Tongue (tissue), 1 donor: ENCODE measurements at regions not wholly inside any gene's neighbourhood (a gene's known extent, or its start where the extent isn't known, plus 50 kb on each side); places are given as distances from the start of the nearest gene placed in this dataset.
"Not testable (repeated sequence)": the region's sequence is repeated elsewhere in the genome, so short reads cannot be mapped to it uniquely, and the experiment has no call there.

ENCODE experiments used
- DNase-seq: peaks from one replicate; pipeline ENCODE4 v3.0.0-alpha.2; 2015

GRCh38 chrX:27136325-27136724 lies 326.8 kb downstream of the PPP4R3C start:
- no peak for DNase-seq

GRCh38 chrX:27132862-27133261 lies 330.3 kb downstream of the PPP4R3C start:
- no peak for DNase-seq

GRCh38 chrX:27087176-27087575 lies 376.0 kb downstream of the PPP4R3C start:
- DNase-seq, result not testable (repeated sequence)

- DNase-seq, result no peak
Measured at GRCh38 chrX:27086237-27086636, 376.9 kb downstream of the PPP4R3C start.

- DNase-seq, result no peak
Measured at GRCh38 chrX:27085346-27085745, 377.8 kb downstream of the PPP4R3C start.

- no peak for DNase-seq
Measured at GRCh38 chrX:27078371-27078770, 384.8 kb downstream of the PPP4R3C start.

GRCh38 chrX:27057883-27058282 lies 405.3 kb downstream of the PPP4R3C start:
- no peak for DNase-seq

GRCh38 chrX:27039332-27039731 lies 423.8 kb downstream of the PPP4R3C start:
- DNase-seq, result no peak

GRCh38 chrX:27008486-27008885 lies 454.7 kb downstream of the PPP4R3C start:
- DNase-seq, result peak; percentile 5

GRCh38 chrX:26999634-27000033 lies 463.5 kb downstream of the PPP4R3C start:
- no peak for DNase-seq

GRCh38 chrX:26958261-26958660 lies 504.9 kb downstream of the PPP4R3C start:
- no peak for DNase-seq

GRCh38 chrX:26954029-26954428 lies 509.1 kb downstream of the PPP4R3C start:
- DNase-seq, result no peak

GRCh38 chrX:26952213-26952612 lies 510.9 kb downstream of the PPP4R3C start:
- no peak for DNase-seq

GRCh38 chrX:26927419-26927818 lies 535.7 kb downstream of the PPP4R3C start:
- no peak for DNase-seq

- DNase-seq, result no peak
Measured at GRCh38 chrX:26925088-26925487, 538.1 kb downstream of the PPP4R3C start.

- no peak for DNase-seq
Measured at GRCh38 chrX:26922278-26922677, 540.9 kb downstream of the PPP4R3C start.

GRCh38 chrX:26918631-26919030 lies 544.5 kb downstream of the PPP4R3C start:
- no peak for DNase-seq

GRCh38 chrX:26916991-26917390 lies 546.1 kb downstream of the PPP4R3C start:
- DNase-seq, result no peak

GRCh38 chrX:26915064-26915463 lies 548.1 kb downstream of the PPP4R3C start:
- no peak for DNase-seq

- no peak for DNase-seq
Measured at GRCh38 chrX:26914232-26914631, 548.9 kb downstream of the PPP4R3C start.

- DNase-seq, result not testable (repeated sequence)
Measured at GRCh38 chrX:26911785-26912184, 551.4 kb downstream of the PPP4R3C start.

GRCh38 chrX:26909728-26910127 lies 553.4 kb downstream of the PPP4R3C start:
- DNase-seq, result no peak

GRCh38 chrX:26908218-26908617 lies 554.9 kb downstream of the PPP4R3C start:
- DNase-seq, result no peak

- no peak for DNase-seq
Measured at GRCh38 chrX:26889574-26889973, 573.6 kb downstream of the PPP4R3C start.

- no peak for DNase-seq
Measured at GRCh38 chrX:26873736-26874135, 589.4 kb downstream of the PPP4R3C start.
